CD4-positive, alpha-beta T cell (primary cell): ENCODE measurements at regions not wholly inside any gene's neighbourhood (a gene's known extent, or its start where the extent isn't known, plus 50 kb on each side); places are given as distances from the start of the nearest gene placed in this dataset.

Source experiments
- ATAC-seq: fragments of 200-7000 bp; cut with Tn5 transposase; one replicate; pipeline ENCODE4 v1.10.0; 2022; ENCODE audit warnings: mild to moderate bottlenecking; ENCODE audit not compliant: poor library complexity
- CTCF ChIA-PET: fragments of 350-600 bp; sonication (Branson Sonifier 250); formaldehyde crosslinking; loops from one replicate; lab custom pipeline; 2021; ENCODE audit warnings: antibody characterized with exemption, inconsistent platforms; lab: Charles Lee
- POLR2A ChIA-PET: fragments of 350-600 bp; sonication (Branson Sonifier 250); formaldehyde crosslinking; loops from one replicate; lab custom pipeline; 2021; ENCODE audit warnings: antibody characterized with exemption, inconsistent platforms; lab: Charles Lee
- DNase-seq, 14 experiments: peaks; one replicate each; pipeline ENCODE4 v3.0.0-alpha.2; 2013 to 2020; ENCODE audit warnings: mixed read lengths in 2 of 14
- H3K27ac ChIP-seq, 2 donors: one replicate each; pipeline versions ENCODE4 v1.5.1 to v1.7.0; 2013; ENCODE audit warnings: low read length in 2 of 2, low read depth in 1 of 2, mild to moderate bottlenecking in 1 of 2
- H3K27me3 ChIP-seq, 2 experiments: 1 replicate in 1 of 2; 2 replicates in 1 of 2; pipeline versions ENCODE4 v1.6.1 to v1.7.0; 2013; ENCODE audit warnings: low read length in 2 of 2, control low read depth in 1 of 2, mild to moderate bottlenecking in 1 of 2, moderate library complexity in 1 of 2; ENCODE audit not compliant: insufficient read depth in 2 of 2, control insufficient read depth in 1 of 2
- H3K36me3 ChIP-seq: one replicate; pipeline ENCODE4 v1.6.1; 2013; ENCODE audit warnings: low read length, control low read depth; ENCODE audit not compliant: insufficient read depth
- H3K4me1 ChIP-seq: one replicate; pipeline ENCODE4 v1.6.1; 2013; ENCODE audit warnings: low read length, control low read depth; ENCODE audit not compliant: insufficient read depth
- H3K4me3 ChIP-seq: one replicate; pipeline ENCODE4 v1.5.1; 2013; ENCODE audit warnings: mild to moderate bottlenecking, low read length, moderate library complexity
- H3K9me3 ChIP-seq, 2 experiments: 1 replicate in 1 of 2; 2 replicates in 1 of 2; pipeline versions ENCODE4 v1.6.1 to v1.7.0; 2013; ENCODE audit warnings: low read length in 2 of 2, mild to moderate bottlenecking in 2 of 2, control low read depth in 1 of 2, moderate library complexity in 1 of 2; ENCODE audit not compliant: control insufficient read depth in 1 of 2, insufficient read depth in 1 of 2
- H3K27ac Mint-ChIP-seq: one replicate; pipeline ENCODE4 v1.8.0; 2020; ENCODE audit warnings: mixed read lengths
- H3K27me3 Mint-ChIP-seq: one replicate; pipeline ENCODE4 v1.8.0; 2021; ENCODE audit warnings: mixed read lengths
- H3K36me3 Mint-ChIP-seq: one replicate; pipeline ENCODE4 v1.8.0; 2021; ENCODE audit warnings: low read depth, mixed read lengths
- H3K4me1 Mint-ChIP-seq: one replicate; pipeline ENCODE4 v1.8.0; 2021; ENCODE audit warnings: low read depth, mixed read lengths
- H3K4me3 Mint-ChIP-seq: one replicate; pipeline ENCODE4 v1.8.0; 2020; ENCODE audit warnings: mild to moderate bottlenecking, mixed read lengths
- H3K9me3 Mint-ChIP-seq: one replicate; pipeline ENCODE4 v1.8.0; 2020; ENCODE audit warnings: mixed read lengths
- CTCF ChIP-seq: fragments of 200-600 bp; IDR thresholded peaks from one replicate; pipeline ENCODE4 v1.8.0; 2022; ENCODE audit warnings: antibody characterized with exemption, mild to moderate bottlenecking
- intact Hi-C, 2 experiments: fragments of 100-400 bp; cut with DNase I in 1 of 2; cut with micrococcal nuclease in 1 of 2; formaldehyde crosslinking; loops; one replicate each; pipeline versions ENCODE4 v1.15.1 to v1.9.0; 2023 to 2025; cut with DNase I, micrococcal nuclease

- Histone ChIP-seq H3K9me3 (peaks cover 6 to 11% of the 10 kb centered on the region in 2 experiments), H3K27ac (no peak overlapping the region), H3K36me3 (no peaks in the 10 kb centered on the region), H3K27me3 (no peaks in the 10 kb centered on the region), H3K4me1 (no peaks in the 10 kb centered on the region), H3K4me3 (no peak overlapping the region)
- intact Hi-C loops, result no loop called here
- ChIA-PET POLR2A (no interaction called here), CTCF (no interaction called here)
- Mint-ChIP-seq H3K9me3 (peaks cover 21% of the 10 kb centered on the region), H3K4me3 (no peak overlapping the region), H3K36me3 (no peaks in the 10 kb centered on the region), H3K27me3 (no peaks in the 10 kb centered on the region), H3K27ac (no peak overlapping the region), H3K4me1 (no peaks in the 10 kb centered on the region)
- TF ChIP-seq CTCF, result no peak
- DNase-seq (no peak), ATAC-seq (no peak)
Observed at GRCh38 chr16:35411156-35411555, 1951.7 kb downstream of the TP53TG3F start.

DNA sequence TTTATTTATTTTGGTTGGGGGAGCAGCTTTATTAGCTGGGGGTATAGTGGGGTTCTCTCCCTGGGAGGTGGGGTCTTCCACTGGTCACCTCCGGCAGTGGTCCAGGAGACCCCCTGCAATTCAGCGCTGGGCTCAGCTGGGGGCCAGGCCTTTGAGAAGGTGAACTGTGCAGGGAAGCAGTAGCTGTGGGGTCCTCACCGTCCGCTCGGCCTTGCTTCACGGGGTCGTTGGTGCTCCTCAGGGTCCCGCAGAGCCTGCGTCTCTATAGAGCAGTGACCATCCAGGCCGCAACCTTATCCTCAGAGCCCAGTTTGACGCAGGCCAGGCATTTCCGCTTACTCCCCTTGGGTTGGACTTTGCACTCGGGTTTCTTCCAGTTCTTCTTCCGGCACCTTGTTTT, 1954.7 kb downstream of the TP53TG3F start:
- no peaks in the 10 kb centered on the region for H3K36me3 ChIP-seq
- no peaks in the 10 kb centered on the region for H3K4me1 Mint-ChIP-seq
- no peaks in the 10 kb centered on the region for H3K27me3 Mint-ChIP-seq
- CTCF ChIA-PET, result no interaction called here
- no peaks in the 10 kb centered on the region for H3K36me3 Mint-ChIP-seq
- no peak for TF ChIP-seq CTCF
- POLR2A ChIA-PET, result no interaction called here
- peaks cover 9 to 11% of the 10 kb centered on the region in 2 experiments for H3K9me3 ChIP-seq
- intact Hi-C loops, result no loop called here
- H3K9me3 Mint-ChIP-seq, result peaks cover 20% of the 10 kb centered on the region
- no peak overlapping the region for H3K27ac Mint-ChIP-seq
- no peak for ATAC-seq
- no peaks in the 10 kb centered on the region for H3K4me1 ChIP-seq
- no peaks in the 10 kb centered on the region for H3K27me3 ChIP-seq
- no peak overlapping the region for H3K4me3 Mint-ChIP-seq
- no peak overlapping the region for H3K4me3 ChIP-seq
- no peak for DNase-seq
- H3K27ac ChIP-seq, result no peak overlapping the region

DNA sequence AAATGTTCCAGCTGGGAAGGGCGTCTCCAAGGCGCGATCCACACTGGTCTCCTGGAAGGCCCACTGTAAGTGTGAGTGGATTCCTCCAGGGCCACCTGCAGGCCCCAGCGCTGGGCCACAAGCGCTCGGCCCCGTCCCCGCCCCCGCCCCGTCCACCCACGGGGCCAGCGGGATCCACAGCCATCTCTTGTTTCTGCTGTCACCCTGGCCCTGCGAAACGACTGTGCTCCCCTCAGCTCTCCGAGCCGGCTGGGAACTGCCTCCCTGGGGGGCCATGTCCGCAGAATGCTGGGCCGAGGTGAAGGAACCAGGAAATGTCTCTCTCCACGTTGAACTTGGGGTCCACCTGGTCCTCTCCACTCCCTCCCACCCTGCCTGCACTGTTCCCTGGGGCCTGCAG, 1955.2 kb downstream of the TP53TG3F start:
- ChIA-PET POLR2A (no interaction called here), CTCF (no interaction called here)
- ATAC-seq (no peak), DNase-seq (no peak)
- Mint-ChIP-seq H3K27me3 (no peaks in the 10 kb centered on the region), H3K36me3 (no peaks in the 10 kb centered on the region), H3K9me3 (peaks cover 21% of the 10 kb centered on the region), H3K4me3 (no peak overlapping the region), H3K27ac (no peak overlapping the region), H3K4me1 (no peaks in the 10 kb centered on the region)
- no peaks in the 10 kb centered on the region for H3K4me1 ChIP-seq
- no peak overlapping the region for H3K4me3 ChIP-seq
- no peaks in the 10 kb centered on the region for H3K36me3 ChIP-seq
- no peak for TF ChIP-seq CTCF
- no peaks in the 10 kb centered on the region for H3K27me3 ChIP-seq
- H3K27ac ChIP-seq, result no peak overlapping the region
- intact Hi-C loops, result no loop called here
- H3K9me3 ChIP-seq, result peaks cover 11 to 13% of the 10 kb centered on the region in 2 experiments
